Activated CD4-positive, alpha-beta T cell treated with anti-CD3 and anti-CD28 coated beads, Interleukin-2, Interleukin-4, amounts not matched to agents 100 ng/mL and 50 ng/mL, durations not matched to agents 16 hours and 8 hours (primary cell): ENCODE measurements at regions not wholly inside any gene's neighbourhood (a gene's known extent, or its start where the extent isn't known, plus 50 kb on each side); places are given as distances from the start of the nearest gene placed in this dataset.

Experiments
- DNase-seq: peaks from one replicate; pipeline ENCODE4 v3.0.0-alpha.2; 2020; ENCODE audit warnings: low spot score

DNA sequence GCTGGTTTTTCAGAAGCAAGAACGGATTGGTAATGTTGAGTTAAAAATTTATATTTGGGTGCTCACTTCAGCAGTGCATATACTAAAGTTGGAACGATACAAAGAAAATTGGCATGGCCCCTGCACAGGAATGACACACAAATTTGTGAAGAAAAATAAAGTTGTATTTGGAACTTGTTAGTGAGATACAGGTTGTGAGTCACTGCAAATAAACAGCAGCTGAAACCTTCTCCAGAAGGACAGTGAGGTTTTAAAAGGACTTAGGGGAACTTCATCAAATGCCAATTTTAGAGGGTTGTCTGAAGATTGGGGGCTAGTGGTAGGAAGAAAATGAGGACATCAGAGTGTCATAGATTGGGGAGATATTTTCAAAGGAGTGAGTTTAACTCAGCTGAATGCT, 79.7 kb upstream of the ELOVL6 start:
- DNase-seq: no peak

DNA sequence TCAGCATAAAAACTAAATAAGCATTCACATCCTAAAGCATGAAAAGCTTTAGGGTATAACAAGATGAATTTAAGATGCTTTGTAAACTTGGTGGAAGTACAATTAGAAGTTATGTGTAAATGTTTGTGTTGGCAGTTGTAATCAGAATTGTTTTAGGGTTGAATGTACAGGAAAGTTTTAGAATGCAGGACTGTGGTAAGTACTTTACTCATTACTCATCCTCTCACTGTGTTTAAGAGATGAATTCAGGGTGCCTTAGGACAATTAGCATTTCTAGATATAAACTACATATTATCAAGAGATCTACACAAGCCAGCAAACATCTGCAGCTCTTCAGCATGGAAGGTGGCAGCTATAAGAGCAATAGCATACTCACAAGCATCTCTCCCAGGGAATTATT, 77.5 kb upstream of the ELOVL6 start:
- DNase-seq: no peak

DNA sequence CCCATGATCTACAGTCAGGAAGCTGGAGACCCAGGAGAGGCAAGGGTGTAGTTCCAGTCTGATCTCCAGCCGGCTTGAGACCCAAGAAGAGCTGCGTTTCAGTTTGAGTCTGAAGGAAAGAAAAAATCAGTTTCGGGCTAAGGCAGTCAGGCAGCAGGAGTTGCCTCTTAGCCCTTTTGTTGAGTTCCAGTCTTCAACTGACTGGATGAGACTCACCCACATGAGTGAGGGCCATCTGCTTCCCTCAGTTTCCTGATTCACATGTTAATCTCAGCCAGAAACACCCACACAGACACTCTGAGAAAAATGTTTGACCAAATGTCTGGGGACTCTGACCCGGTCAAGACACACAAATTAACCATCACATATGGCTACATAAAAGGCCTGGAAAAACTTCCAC, 73.6 kb upstream of the ELOVL6 start:
- DNase-seq: no peak

DNA sequence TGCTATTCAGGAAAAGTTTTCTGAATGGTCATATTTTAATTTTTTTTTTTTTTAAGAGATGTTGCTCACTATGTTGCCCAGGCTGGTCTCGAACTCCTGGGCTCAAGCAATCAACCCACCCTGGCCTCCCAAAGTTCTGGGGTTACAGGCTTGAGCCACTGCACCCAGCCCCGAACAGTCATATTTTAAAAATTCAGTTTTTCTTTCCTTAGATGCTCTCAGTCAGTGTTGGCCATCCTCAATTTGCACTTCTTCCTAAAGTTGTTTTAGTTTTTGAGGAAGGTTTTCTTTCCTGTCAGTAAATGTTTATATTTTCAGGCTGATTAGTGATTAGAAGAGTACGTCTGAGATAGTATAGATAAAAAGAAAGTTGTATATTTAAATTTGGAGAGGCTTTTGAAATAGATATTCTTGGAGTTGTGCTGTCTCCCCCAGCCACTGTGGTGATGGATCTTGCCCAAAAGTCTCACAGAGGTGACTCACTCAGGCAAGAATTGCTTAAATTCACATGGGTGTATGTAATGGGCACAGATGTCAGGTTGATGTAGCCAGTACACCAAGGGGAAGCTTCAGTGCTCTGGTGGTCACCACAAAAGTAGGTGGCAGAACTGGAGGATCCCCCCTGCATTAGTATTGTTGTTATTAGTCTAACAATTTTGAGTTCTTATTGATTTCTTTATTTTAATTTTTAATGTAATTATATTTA, 72.2 kb upstream of the ELOVL6 start:
- DNase-seq: no peak

DNA sequence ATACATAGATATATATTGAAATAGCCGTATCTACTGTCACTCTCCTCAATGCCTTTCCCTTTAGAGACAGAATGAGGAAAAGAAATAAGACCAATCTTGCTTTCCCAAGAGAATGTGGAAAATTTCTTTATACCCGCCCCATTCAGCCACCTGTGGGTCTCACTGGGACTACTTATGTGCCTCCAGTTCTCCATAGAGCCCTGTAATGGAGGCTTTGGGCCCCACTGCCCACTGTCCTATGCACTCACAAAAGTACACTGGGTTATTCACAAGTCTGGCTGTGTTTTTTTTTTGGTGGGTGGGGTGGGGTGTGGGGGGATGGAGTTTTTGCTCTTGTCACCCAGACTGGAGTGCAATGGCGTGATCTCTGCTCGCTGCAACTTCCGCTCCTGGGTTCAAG, 70.4 kb upstream of the ELOVL6 start:
- no peak for DNase-seq

DNA sequence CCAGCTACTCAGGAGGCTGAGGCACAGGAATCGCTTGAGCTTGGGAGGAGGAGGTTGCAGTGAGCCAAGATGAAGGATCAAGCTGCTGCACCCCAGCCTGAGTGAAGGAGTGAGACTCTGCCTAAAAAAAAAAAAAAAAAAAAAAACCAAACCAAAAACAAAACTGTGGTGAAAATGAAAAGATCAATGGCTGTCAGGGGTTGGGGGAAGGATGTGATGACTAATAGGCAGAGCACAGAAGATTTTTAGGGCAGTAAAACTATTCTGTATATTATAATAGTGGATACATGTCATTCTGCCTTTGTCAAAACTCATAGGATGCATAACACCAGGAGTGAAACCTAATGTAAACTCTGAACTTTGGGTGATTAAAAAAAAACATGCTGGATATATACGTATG, 69.9 kb upstream of the ELOVL6 start:
- DNase-seq: peak; percentile 49

DNA sequence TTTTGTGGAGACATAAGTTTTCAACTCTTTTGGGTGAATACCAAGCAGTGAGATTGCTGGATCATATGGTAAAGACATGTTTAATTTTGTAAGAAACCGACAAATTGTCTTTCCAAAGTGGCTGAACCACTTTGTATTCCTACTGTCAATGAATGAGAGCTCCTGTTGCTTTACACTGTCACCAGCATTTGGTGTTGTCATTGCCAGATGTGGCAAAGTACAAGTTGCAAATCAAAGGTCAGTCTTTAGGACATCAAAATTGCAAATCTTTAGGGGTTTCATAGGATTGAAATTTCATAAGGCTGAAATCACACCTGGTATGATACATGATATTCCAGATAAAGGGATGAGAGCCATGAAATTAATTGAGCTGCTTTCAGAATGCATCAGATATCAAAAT, 67.7 kb upstream of the ELOVL6 start:
- no peak for DNase-seq

DNA sequence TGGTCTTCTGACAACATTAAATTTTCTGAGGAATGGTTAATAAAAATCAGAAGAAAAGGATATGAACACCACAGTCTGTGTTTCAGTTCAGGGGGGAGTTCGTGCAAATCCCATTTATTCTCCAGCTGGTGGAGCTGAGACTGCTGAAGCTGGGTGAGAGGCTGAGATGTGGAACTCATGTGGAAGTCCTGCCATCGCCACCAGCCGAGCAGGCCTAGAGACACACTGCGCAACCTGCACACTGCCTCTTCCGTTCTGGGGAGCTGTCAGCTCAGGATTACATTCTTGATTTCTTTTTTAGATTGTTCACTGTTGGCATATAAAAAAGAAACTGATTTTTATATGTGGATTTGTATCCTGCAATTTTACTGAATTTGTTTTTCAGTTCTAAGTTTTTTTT, 66.6 kb upstream of the ELOVL6 start:
- no peak for DNase-seq

DNA sequence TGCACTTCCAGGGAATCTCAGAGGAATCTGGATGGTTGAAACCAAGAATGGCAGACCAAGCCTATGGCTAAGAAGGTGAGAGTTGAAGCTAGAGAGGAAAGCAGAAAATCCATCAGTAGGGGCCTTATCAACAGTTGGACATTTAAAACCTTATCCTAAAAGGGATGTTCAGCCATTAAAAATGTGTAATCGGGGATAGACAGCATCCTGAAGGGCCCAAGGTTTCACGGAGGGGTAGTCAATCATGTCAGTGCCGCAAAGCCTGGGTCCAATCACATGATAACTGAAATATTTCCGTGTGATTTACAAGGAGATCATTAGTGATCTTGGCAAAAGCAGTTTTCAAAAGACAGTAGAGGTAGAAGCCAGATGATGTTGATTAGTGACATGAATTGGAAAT, 61.9 kb upstream of the ELOVL6 start:
- no peak for DNase-seq

DNA sequence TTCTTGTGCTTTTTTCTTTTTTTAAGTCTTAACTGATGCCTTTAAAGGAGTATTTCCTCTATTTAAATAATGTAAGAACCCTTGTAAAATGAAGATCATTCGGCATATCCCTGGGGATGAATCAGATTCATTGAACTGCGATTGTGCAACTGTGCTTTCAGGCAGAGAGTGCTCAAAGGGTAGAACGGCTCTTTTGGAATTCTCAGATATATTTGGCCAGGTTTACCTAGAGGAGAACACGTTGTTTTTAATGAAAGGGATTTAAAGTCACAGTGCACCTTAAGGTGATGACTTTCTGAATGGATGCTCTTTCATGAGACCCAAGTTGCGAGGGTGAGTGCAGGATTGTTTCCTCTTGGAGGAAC, 51.6 kb upstream of the ELOVL6 start:
- DNase-seq: no peak

DNA sequence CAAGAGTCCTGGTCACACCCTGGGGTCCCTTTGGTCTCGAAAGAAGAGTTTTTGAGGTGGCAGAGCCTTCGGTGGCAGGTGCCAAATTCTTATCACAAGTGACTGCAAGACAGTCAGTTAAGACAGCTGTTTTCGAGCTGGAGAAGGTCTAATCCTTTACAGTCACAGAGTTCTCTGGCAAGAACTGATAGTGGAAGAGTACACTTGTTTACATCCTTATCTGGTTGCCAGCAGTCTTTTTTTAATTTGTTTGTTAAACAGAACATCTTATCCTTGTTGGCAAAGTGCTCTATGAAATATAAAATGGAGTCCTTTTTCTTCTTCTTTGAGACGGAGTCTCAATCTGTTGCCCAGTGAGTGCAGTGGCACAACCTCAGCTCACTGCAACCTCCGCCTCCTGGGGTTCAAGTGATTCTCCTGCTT, 50.4 kb upstream of the ELOVL6 start:
- DNase-seq: no peak
